ENCODE measurements at regions not wholly inside any gene's neighbourhood (a gene's known extent, or its start where the extent isn't known, plus 50 kb on each side); places are given as distances from the start of the nearest gene placed in this dataset.

DNA sequence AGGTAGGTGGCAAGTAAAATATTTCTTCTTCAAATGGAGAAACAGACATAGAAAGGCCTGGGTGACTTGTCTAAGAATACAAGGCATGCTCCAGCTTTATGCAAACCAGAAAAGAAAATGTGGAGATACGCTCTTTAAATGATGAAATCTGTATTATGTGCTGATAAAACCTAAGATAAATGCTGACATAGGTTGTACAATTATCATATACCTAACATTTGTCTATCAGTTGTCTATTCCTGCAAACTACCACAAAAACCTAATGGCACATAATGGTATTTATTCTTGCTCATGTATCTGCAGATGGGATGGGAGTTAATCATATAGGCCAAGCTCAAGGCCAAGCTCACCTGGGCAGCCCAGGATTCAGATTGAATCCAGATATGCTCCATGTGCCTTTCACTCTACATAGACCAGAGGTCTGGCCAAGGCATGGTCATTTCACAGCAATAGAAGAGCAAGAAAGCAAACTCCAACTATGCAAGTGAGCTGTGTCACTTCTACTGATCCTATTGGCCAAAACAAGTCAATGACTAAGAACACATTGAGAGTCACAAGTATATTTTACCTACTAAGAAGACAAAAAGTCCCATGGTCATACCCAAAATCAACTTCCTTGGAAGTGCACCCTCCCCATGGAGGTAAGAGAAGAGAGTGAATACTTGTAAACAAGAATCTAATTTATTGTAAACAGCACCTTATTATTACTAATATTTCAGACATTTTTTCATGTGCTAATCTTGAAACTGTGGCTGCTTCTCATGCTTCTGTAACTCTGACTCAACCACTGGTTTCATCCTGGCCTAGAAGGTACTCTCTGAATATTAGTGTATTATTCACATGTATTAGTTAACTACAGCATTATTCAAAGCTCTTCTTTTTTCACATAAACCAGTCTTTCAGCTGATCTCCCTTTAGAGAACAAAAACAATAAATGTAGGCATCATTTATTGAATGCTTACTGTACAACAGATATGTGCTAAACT lies 270.7 kb upstream of the SOX9 start:
- H3K36me3 ChIP-seq (ENCODE audit: insufficient read depth, low read length, poor library complexity, severe bottlenecking): no peaks in the 10 kb centered on the region
- ChIA-PET CTCF (no interaction called here), POLR2A (ENCODE audit: low non-redundant PET) (no interaction called here)
- intact Hi-C loops (cut with micrococcal nuclease; ENCODE audit: unreplicated experiment): no loop called here
- TF ChIP-seq EZH2 (IDR thresholded peaks at IDR 0.05; ENCODE audit: borderline replicate concordance, low read depth, low read length, poor library complexity, severe bottlenecking): no peak
- TF ChIP-seq, protein P1, sequence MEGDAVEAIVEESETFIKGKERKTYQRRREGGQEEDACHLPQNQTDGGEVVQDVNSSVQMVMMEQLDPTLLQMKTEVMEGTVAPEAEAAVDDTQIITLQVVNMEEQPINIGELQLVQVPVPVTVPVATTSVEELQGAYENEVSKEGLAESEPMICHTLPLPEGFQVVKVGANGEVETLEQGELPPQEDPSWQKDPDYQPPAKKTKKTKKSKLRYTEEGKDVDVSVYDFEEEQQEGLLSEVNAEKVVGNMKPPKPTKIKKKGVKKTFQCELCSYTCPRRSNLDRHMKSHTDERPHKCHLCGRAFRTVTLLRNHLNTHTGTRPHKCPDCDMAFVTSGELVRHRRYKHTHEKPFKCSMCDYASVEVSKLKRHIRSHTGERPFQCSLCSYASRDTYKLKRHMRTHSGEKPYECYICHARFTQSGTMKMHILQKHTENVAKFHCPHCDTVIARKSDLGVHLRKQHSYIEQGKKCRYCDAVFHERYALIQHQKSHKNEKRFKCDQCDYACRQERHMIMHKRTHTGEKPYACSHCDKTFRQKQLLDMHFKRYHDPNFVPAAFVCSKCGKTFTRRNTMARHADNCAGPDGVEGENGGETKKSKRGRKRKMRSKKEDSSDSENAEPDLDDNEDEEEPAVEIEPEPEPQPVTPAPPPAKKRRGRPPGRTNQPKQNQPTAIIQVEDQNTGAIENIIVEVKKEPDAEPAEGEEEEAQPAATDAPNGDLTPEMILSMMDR (conservative IDR thresholded peaks at IDR 0.05; ENCODE audit: low read depth, low read length): no peak
- DNase-seq (ENCODE audit: low spot score): no peak
- no peaks in the 10 kb centered on the region for H3K27me3 ChIP-seq (replicated peaks; ENCODE audit: insufficient read depth, low read depth, low read length, poor library complexity)
- no peak overlapping the region for H3K27ac ChIP-seq (ENCODE audit: low read depth, low read length, poor library complexity, severe bottlenecking)
- no TSS peak for BruUV-seq (replicated peaks)
- no peak overlapping the region for H3K4me3 ChIP-seq (ENCODE audit: low read depth, low read length, poor library complexity, severe bottlenecking)
- H3K4me1 ChIP-seq (ENCODE audit: insufficient read depth, low read length, poor library complexity, severe bottlenecking): peaks cover 6% of the 10 kb centered on the region
- no peaks in the 10 kb centered on the region for H3K9me3 ChIP-seq (ENCODE audit: low read depth, low read length, poor library complexity, severe bottlenecking)

DNA sequence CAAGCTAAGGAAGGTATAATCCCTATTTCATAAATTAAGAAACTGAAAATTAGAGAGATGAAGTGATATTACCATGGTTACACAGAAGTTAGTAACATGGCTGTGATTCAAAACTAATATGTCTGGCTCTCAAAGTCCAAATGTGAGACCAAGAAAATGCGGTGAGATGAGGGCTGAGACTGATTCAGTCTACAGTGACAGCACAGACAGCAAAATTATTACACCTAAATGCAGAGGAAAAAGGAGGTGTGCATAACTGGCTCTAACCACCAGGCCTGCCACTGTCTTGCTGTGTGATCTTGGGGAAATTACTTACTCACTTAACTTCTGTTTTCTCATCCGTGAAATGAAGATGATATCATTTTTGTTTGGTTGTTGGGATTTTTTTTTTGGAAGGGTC lies 270.0 kb upstream of the SOX9 start:
- no peak overlapping the region for H3K27ac ChIP-seq (ENCODE audit: low read depth, low read length, poor library complexity, severe bottlenecking)
- POLR2A ChIA-PET (ENCODE audit: low non-redundant PET): no interaction called here
- CTCF ChIA-PET: no interaction called here

DNA sequence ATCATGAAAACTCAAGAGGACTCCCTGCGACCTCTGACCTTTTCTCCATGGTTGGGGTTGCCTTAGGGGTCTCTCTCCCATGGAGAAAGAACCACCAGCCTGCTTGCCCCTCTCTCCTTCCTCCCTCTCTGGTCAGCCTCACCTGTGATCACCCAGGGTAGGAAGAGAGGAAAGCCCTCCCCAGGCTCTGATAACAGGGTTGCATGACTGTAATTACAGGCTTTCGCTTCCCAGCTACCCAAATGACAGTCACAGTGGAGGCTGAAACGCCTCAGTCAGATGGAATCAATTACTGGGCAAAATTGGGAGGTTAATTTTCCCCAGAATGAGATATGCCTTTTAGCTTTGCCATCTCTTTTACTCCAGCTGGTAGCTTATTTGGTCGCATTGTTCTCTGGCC lies 265.8 kb upstream of the SOX9 start:
- DNase-seq (ENCODE audit: low spot score): peak; percentile 17
- POLR2A ChIA-PET (ENCODE audit: low non-redundant PET): no interaction called here
- CTCF ChIA-PET: no interaction called here

More for the DNA sequence above, 270.0 kb upstream of the SOX9 start:
- no peak for TF ChIP-seq EZH2 (IDR thresholded peaks at IDR 0.05; ENCODE audit: borderline replicate concordance, low read depth, low read length, poor library complexity, severe bottlenecking)
- TF ChIP-seq, protein P1 (conservative IDR thresholded peaks at IDR 0.05; ENCODE audit: low read depth, low read length): no peak
- no peak overlapping the region for H3K4me3 ChIP-seq (ENCODE audit: low read depth, low read length, poor library complexity, severe bottlenecking)
- intact Hi-C loops (cut with micrococcal nuclease; ENCODE audit: unreplicated experiment): no loop called here
- DNase-seq (ENCODE audit: low spot score): no peak
- no peaks in the 10 kb centered on the region for H3K36me3 ChIP-seq (ENCODE audit: insufficient read depth, low read length, poor library complexity, severe bottlenecking)
- no TSS peak for BruUV-seq (replicated peaks)
- peaks cover 13% of the 10 kb centered on the region for H3K4me1 ChIP-seq (ENCODE audit: insufficient read depth, low read length, poor library complexity, severe bottlenecking)
- no peaks in the 10 kb centered on the region for H3K9me3 ChIP-seq (ENCODE audit: low read depth, low read length, poor library complexity, severe bottlenecking)
- H3K27me3 ChIP-seq (replicated peaks; ENCODE audit: insufficient read depth, low read depth, low read length, poor library complexity): no peaks in the 10 kb centered on the region

More for the DNA sequence above, 265.8 kb upstream of the SOX9 start:
- BruUV-seq (replicated peaks): no TSS peak
- Histone ChIP-seq H3K27me3 (replicated peaks; ENCODE audit: insufficient read depth, low read depth, low read length, poor library complexity) (no peaks in the 10 kb centered on the region), H3K4me3 (ENCODE audit: low read depth, low read length, poor library complexity, severe bottlenecking) (no peak overlapping the region), H3K4me1 (ENCODE audit: insufficient read depth, low read length, poor library complexity, severe bottlenecking) (peaks cover 13% of the 10 kb centered on the region), H3K9me3 (ENCODE audit: low read depth, low read length, poor library complexity, severe bottlenecking) (no peaks in the 10 kb centered on the region), H3K27ac (ENCODE audit: low read depth, low read length, poor library complexity, severe bottlenecking) (no peak overlapping the region), H3K36me3 (ENCODE audit: insufficient read depth, low read length, poor library complexity, severe bottlenecking) (no peaks in the 10 kb centered on the region)
- TF ChIP-seq, protein P1 (conservative IDR thresholded peaks at IDR 0.05; ENCODE audit: low read depth, low read length): no peak
- TF ChIP-seq EZH2 (IDR thresholded peaks at IDR 0.05; ENCODE audit: borderline replicate concordance, low read depth, low read length, poor library complexity, severe bottlenecking): no peak
- intact Hi-C loops (cut with micrococcal nuclease; ENCODE audit: unreplicated experiment): no loop called here
